HEK293T (cell line): ENCODE measurements at regions not wholly inside any gene's neighbourhood (a gene's known extent, or its start where the extent isn't known, plus 50 kb on each side); places are given as distances from the start of the nearest gene placed in this dataset.

ENCODE experiments used
- CTCF ChIA-PET: fragments of 350-600 bp; formaldehyde crosslinking; extraction: SDS; loops from one replicate; lab custom pipeline; 2021; ENCODE audit warnings: antibody characterized with exemption, inconsistent platforms; lab: Yijun Ruan, JAX
- POLR2A ChIA-PET: fragments of 350-600 bp; formaldehyde crosslinking; extraction: SDS; loops from one replicate; lab custom pipeline; 2020; ENCODE audit warnings: antibody characterized with exemption, inconsistent platforms; lab: Yijun Ruan, JAX
- DNase-seq: peaks from one replicate; pipeline ENCODE4 v3.0.0; 2012; ENCODE audit warnings: mixed read lengths; ENCODE audit errors: extremely low spot score
- ARNT ChIP-seq: fragments of 450-650 bp; IDR thresholded peaks from 2 replicates; pipeline ENCODE4 v1.6.1; 2017; ENCODE audit warnings: mild to moderate bottlenecking
- BHLHE40 ChIP-seq: fragments of 450-650 bp; IDR thresholded peaks from 2 replicates; pipeline ENCODE4 v1.6.1; 2016; ENCODE audit warnings: mild to moderate bottlenecking, moderate library complexity, borderline replicate concordance
- CTBP1 ChIP-seq: fragments of 450-650 bp; IDR thresholded peaks from 2 replicates; pipeline ENCODE4 v1.6.1; 2016; ENCODE audit warnings: borderline replicate concordance
- ELF4 ChIP-seq: fragments of 450-650 bp; IDR thresholded peaks from 2 replicates; pipeline ENCODE4 v1.6.1; 2017; ENCODE audit warnings: antibody characterized with exemption
- FOXA1 ChIP-seq: fragments of 450-650 bp; IDR thresholded peaks from 2 replicates; pipeline ENCODE4 v1.6.1; 2016; ENCODE audit warnings: mild to moderate bottlenecking
- FOXK2 ChIP-seq: fragments of 450-650 bp; IDR thresholded peaks from 2 replicates; pipeline ENCODE4 v1.6.1; 2016; ENCODE audit warnings: mild to moderate bottlenecking
- FOXM1 ChIP-seq: fragments of 450-650 bp; IDR thresholded peaks from 2 replicates; pipeline ENCODE4 v1.6.1; 2017; ENCODE audit warnings: mild to moderate bottlenecking, borderline replicate concordance
- HDGF ChIP-seq: fragments of 450-650 bp; IDR thresholded peaks from 2 replicates; pipeline ENCODE4 v1.6.1; 2017; ENCODE audit warnings: antibody characterized with exemption, borderline replicate concordance
- L3MBTL2 ChIP-seq: fragments of 450-650 bp; conservative IDR thresholded peaks from 2 replicates; pipeline ENCODE4 v1.6.1; 2016; ENCODE audit warnings: mild to moderate bottlenecking
- LEF1 ChIP-seq: fragments of 450-650 bp; IDR thresholded peaks from 2 replicates; pipeline ENCODE4 v1.6.1; 2017; ENCODE audit warnings: mild to moderate bottlenecking, borderline replicate concordance
- NFRKB ChIP-seq: fragments of 450-650 bp; IDR thresholded peaks from 2 replicates; pipeline ENCODE4 v1.6.1; 2016; ENCODE audit warnings: mild to moderate bottlenecking, moderate library complexity
- SP1 ChIP-seq: fragments of 450-650 bp; IDR thresholded peaks from 2 replicates; pipeline ENCODE4 v1.6.1; 2017
- SUZ12 ChIP-seq: fragments of 450-650 bp; IDR thresholded peaks from 2 replicates; pipeline ENCODE4 v1.6.1; 2016; ENCODE audit warnings: mild to moderate bottlenecking
- TARDBP ChIP-seq: fragments of 450-650 bp; IDR thresholded peaks from 2 replicates; pipeline ENCODE4 v1.6.1; 2016
- ZNF384 ChIP-seq: fragments of 450-650 bp; IDR thresholded peaks from 2 replicates; pipeline ENCODE4 v1.6.1; 2016
- TF ChIP-seq, protein P1 (sequence below): fragments of 450-650 bp; IDR thresholded peaks from 2 replicates; pipeline ENCODE4 v1.6.1; 2016

DNA sequence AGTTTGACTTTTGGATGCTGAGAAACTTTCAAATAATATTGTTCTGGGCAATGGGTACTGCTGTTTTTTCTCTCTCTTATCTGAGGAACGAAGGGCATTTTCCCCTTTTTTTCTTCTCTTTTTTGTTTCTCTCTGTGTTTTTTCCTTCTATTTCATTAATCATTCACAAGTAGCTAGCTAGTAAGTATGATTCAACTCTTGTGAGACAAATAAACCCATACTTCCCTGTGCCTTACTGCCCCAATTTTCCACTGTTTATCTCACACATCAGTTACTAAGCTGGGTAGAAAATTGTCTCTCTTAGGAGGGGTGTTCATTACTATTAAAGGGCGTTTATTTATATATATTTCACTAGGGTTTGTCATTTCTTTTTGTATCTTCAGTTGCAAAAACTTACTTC is 437.6 kb downstream of the RERGL start:
- ChIA-PET POLR2A (no interaction called here), CTCF (interaction anchor here (0.6 kb wide), 1 partner anchor 11 kb away, joined by 3 read pairs; no protein-coding TSS in a partner anchor)
- DNase-seq, result no peak
- TF ChIP-seq LEF1 (no peak), CTBP1 (no peak), ARNT (no peak), BHLHE40 (no peak), FOXK2 (no peak), ZNF384 (no peak), NFRKB (no peak), TARDBP (no peak), FOXM1 (no peak), HDGF (no peak)
- TF ChIP-seq, protein P1, sequence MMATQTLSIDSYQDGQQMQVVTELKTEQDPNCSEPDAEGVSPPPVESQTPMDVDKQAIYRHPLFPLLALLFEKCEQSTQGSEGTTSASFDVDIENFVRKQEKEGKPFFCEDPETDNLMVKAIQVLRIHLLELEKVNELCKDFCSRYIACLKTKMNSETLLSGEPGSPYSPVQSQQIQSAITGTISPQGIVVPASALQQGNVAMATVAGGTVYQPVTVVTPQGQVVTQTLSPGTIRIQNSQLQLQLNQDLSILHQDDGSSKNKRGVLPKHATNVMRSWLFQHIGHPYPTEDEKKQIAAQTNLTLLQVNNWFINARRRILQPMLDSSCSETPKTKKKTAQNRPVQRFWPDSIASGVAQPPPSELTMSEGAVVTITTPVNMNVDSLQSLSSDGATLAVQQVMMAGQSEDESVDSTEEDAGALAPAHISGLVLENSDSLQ, result no peak

DNA sequence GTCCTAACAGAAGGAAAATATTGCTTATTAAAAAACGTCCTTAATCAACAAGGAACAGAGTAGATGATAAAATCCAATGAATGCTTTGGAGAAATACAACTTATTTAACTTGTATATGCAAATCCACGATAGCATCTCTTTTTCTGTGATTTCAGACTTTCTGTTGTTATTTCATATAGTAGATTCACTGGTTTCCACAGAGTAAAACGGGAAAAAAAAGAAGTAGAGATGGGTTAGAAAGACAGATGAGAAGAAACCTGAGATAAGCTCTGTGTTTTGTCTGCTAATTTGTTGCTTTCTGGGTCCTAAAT is 447.7 kb downstream of the RERGL start:
- DNase-seq, result no peak
- CTCF ChIA-PET, result interaction anchor here (0.9 to 1.0 kb wide), 3 partner anchors 13 to 1256 kb away, joined by 3 to 4 read pairs (median 3); no protein-coding TSS in a partner anchor
- POLR2A ChIA-PET, result no interaction called here
- TF ChIP-seq CTBP1 (no peak), TARDBP (no peak), FOXA1 (no peak), SP1 (no peak)

DNA sequence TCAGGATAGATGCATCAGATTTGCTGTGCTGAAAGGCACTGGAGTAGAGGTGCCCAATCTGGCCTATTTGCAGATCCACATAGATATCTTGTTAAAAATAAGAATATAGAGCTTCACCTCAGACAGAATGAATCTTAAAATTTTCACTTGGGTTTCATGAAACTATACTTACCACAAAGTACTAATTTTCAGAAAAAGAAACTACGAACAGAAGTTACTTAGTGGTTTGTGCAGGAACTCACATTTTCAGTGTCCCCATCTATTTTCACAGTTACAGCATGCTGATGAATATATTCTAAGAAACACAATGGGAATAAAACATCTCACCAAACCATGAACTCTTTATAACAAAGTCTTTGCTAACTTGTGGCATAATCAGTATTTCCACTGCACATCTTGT is 449.4 kb downstream of the RERGL start:
- no peak for DNase-seq
- CTCF ChIA-PET, result no interaction called here
- no peak for TF ChIP-seq LEF1
- no peak for TF ChIP-seq SP1
- TF ChIP-seq, protein P1, result no peak
- no peak for TF ChIP-seq FOXA1
- POLR2A ChIA-PET, result no interaction called here

DNA sequence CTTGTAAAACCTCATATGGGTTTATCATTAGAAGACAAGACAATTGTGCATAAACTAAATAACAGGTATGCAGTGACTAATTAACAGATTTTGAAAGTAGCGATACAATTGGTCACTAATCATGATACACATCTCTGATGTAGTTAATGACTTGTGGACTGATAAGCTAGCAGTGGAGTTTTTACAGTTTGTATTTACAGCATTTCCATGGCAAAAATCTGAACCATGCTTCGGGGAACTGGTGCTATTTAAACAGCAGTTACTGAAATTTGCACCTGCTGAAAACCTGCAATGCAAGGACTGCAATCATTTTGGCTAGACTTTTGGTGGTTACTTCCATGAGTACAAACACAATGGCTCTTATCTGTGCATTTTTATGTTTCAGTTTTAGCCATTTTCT is 471.2 kb downstream of the RERGL start:
- TF ChIP-seq ELF4 (no peak), NFRKB (no peak), SP1 (no peak), FOXM1 (no peak), SUZ12 (no peak), CTBP1 (no peak)
- ChIA-PET POLR2A (no interaction called here), CTCF (no interaction called here)
- DNase-seq, result no peak

DNA sequence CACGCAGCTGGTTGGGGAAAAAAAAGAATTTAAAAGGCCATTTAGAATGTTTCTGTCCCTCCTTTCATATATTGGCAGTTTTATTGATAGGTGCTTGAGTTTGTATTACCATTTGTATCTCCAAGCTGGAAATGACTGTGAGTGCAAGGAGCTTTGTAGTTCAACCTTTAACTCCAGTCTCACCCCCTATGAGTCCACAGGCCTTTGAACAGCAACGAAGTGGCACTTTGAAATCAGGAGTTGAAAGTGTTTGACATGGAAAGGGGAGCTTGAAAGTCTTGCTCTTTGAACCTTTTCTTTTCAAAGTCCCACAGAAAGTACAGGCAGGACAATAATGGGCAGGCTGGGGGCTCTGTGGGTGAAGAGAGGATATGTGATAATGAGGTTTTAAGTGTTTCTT is 480.3 kb downstream of the RERGL start:
- no peak for TF ChIP-seq HDGF
- TF ChIP-seq TARDBP, result no peak
- no peak for TF ChIP-seq SUZ12
- TF ChIP-seq FOXA1, result no peak
- no peak for TF ChIP-seq LEF1
- TF ChIP-seq, protein P1, result no peak
- no peak for TF ChIP-seq CTBP1
- no peak for TF ChIP-seq SP1
- no peak for TF ChIP-seq ELF4
- no peak for TF ChIP-seq L3MBTL2
- no peak for TF ChIP-seq ARNT
- TF ChIP-seq FOXM1, result no peak
- TF ChIP-seq FOXK2, result no peak
- no peak for TF ChIP-seq ZNF384
- TF ChIP-seq BHLHE40, result no peak
- TF ChIP-seq NFRKB, result no peak
- POLR2A ChIA-PET, result no interaction called here
- no peak for DNase-seq

DNA sequence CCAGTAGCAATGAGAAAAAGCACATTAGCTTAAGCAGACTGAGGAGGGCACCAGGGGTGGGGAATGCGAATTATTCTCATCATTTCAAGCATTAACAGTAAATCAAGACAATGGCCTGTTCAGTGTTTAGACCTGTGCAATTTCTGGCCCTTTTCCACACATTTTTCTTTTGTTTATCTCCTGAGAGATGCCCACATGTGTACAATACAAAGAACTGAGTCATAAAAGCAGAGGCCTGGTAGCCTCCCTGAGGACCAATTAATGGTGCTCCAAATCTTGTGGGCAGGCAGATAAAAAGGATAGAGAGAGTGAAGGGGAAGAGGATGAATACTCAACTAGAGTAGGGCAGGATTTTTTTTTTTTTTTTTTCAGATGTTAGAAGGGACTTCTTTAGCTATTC is 480.8 kb downstream of the RERGL start:
- CTCF ChIA-PET, result no interaction called here
- POLR2A ChIA-PET, result no interaction called here
- no peak for TF ChIP-seq BHLHE40
- TF ChIP-seq FOXM1, result no peak
- TF ChIP-seq, protein P1, result no peak
- TF ChIP-seq SUZ12, result no peak
- no peak for TF ChIP-seq NFRKB
- TF ChIP-seq FOXK2, result no peak
- no peak for TF ChIP-seq CTBP1
- TF ChIP-seq FOXA1, result no peak
- TF ChIP-seq HDGF, result no peak
- no peak for TF ChIP-seq ARNT
- no peak for TF ChIP-seq L3MBTL2
- TF ChIP-seq ELF4, result no peak
- TF ChIP-seq TARDBP, result no peak
- TF ChIP-seq SP1, result no peak
- TF ChIP-seq LEF1, result no peak
- no peak for TF ChIP-seq ZNF384
- DNase-seq, result no peak

More for the DNA sequence above, 480.3 kb downstream of the RERGL start:
- CTCF ChIA-PET, result no interaction called here
